WERI-Rb-1 (cell line): ENCODE measurements at regions not wholly inside any gene's neighbourhood (a gene's known extent, or its start where the extent isn't known, plus 50 kb on each side); places are given as distances from the start of the nearest gene placed in this dataset.
A peak's percentile ranks its signal among the peaks of the same experiment; 100 is the strongest.
"Not testable (repeated sequence)": the region's sequence is repeated elsewhere in the genome, so short reads cannot be mapped to it uniquely, and the experiment has no call there.

Experiments used
- DNase-seq: peaks from one replicate; pipeline ENCODE4 v3.0.0-alpha.2; 2020
- H3K27ac ChIP-seq: fragments of 250-450 bp; sonication (Bioruptor Pico); 2 replicates; pipeline ENCODE4 v1.5.1; 2020; ENCODE audit warnings: mild to moderate bottlenecking, moderate library complexity
- H3K27me3 ChIP-seq: fragments of 250-450 bp; sonication (Bioruptor Pico); 2 replicates; pipeline ENCODE4 v1.5.1; 2021; ENCODE audit warnings: mild to moderate bottlenecking, low read depth, moderate library complexity; ENCODE audit not compliant: insufficient read depth, severe bottlenecking
- H3K36me3 ChIP-seq: fragments of 250-450 bp; sonication (Bioruptor Pico); 2 replicates; pipeline ENCODE4 v1.5.1; 2020; ENCODE audit warnings: mild to moderate bottlenecking, moderate library complexity
- H3K4me3 ChIP-seq: 2 replicates; pipeline ENCODE4 v1.5.1; 2011; ENCODE audit warnings: low read depth, mild to moderate bottlenecking, control low read depth, low read length
- H3K9me3 ChIP-seq: fragments of 250-450 bp; sonication (Bioruptor Pico); 2 replicates; pipeline ENCODE4 v1.5.1; 2021; ENCODE audit warnings: mild to moderate bottlenecking, moderate library complexity; ENCODE audit not compliant: severe bottlenecking
- CTCF ChIP-seq: IDR thresholded peaks from 2 replicates; pipeline ENCODE4 v1.5.1; 2011; ENCODE audit warnings: low read depth, mild to moderate bottlenecking, control low read depth, inconsistent platforms, low read length

GRCh38 chr18:42363446-42364441, 408.7 kb downstream of the PIK3C3 start:
- peak; percentile 73 for DNase-seq
- H3K36me3 ChIP-seq, result peaks cover 20% of the 10 kb centered on the region
- no peak for TF ChIP-seq CTCF
- H3K27me3 ChIP-seq, result no peaks in the 10 kb centered on the region
- H3K27ac ChIP-seq, result peak overlapping the region; percentile 52
- H3K9me3 ChIP-seq, result peaks cover 5% of the 10 kb centered on the region
- H3K4me3 ChIP-seq, result no peak overlapping the region

GRCh38 chr18:42364766-42365165, 409.7 kb downstream of the PIK3C3 start:
- peaks cover 21% of the 10 kb centered on the region for H3K36me3 ChIP-seq
- no peaks in the 10 kb centered on the region for H3K27me3 ChIP-seq
- TF ChIP-seq CTCF, result no peak
- no peak for DNase-seq
- H3K9me3 ChIP-seq, result peaks cover 5% of the 10 kb centered on the region
- H3K27ac ChIP-seq, result no peak overlapping the region; the same call in 1 of the 2 replicates
- no peak overlapping the region for H3K4me3 ChIP-seq

GRCh38 chr18:42365591-42365990, 410.6 kb downstream of the PIK3C3 start:
- no peak for TF ChIP-seq CTCF
- no peak for DNase-seq
- H3K9me3 ChIP-seq, result peaks cover 5% of the 10 kb centered on the region
- no peak overlapping the region for H3K27ac ChIP-seq
- peaks cover 21% of the 10 kb centered on the region for H3K36me3 ChIP-seq
- H3K27me3 ChIP-seq, result no peaks in the 10 kb centered on the region
- H3K4me3 ChIP-seq, result no peak overlapping the region

- Histone ChIP-seq H3K9me3 (no peaks in the 10 kb centered on the region), H3K27ac (peak overlapping the region; percentile 19; the same call in 1 of the 2 replicates), H3K27me3 (no peaks in the 10 kb centered on the region), H3K4me3 (no peak overlapping the region), H3K36me3 (peaks cover 26% of the 10 kb centered on the region)
- TF ChIP-seq CTCF, result no peak
- DNase-seq, result no peak
Measured at GRCh38 chr18:42373584-42373983, 418.6 kb downstream of the PIK3C3 start.

GRCh38 chr18:42374961-42375360, 419.9 kb downstream of the PIK3C3 start:
- Histone ChIP-seq H3K27me3 (no peaks in the 10 kb centered on the region), H3K9me3 (no peaks in the 10 kb centered on the region), H3K27ac (no peak overlapping the region), H3K36me3 (peaks cover 23% of the 10 kb centered on the region), H3K4me3 (no peak overlapping the region)
- no peak for TF ChIP-seq CTCF
- DNase-seq, result no peak

- not testable (repeated sequence) for DNase-seq, H3K4me3 ChIP-seq, H3K9me3 ChIP-seq, H3K27ac ChIP-seq, H3K27me3 ChIP-seq
- peaks cover 24% of the 10 kb centered on the region for H3K36me3 ChIP-seq
Measured at GRCh38 chr18:42378854-42379253, 423.8 kb downstream of the PIK3C3 start.

- not testable (repeated sequence) for H3K27me3 ChIP-seq, H3K9me3 ChIP-seq, H3K4me3 ChIP-seq, DNase-seq, H3K27ac ChIP-seq
- H3K36me3 ChIP-seq, result peaks cover 27% of the 10 kb centered on the region
Measured at GRCh38 chr18:42381236-42381635, 426.2 kb downstream of the PIK3C3 start.
